Duodenal mucosa (tissue), 2 donors: ENCODE measurements at regions not wholly inside any gene's neighbourhood (a gene's known extent, or its start where the extent isn't known, plus 50 kb on each side); places are given as distances from the start of the nearest gene placed in this dataset.

ENCODE experiments used
- H3K27ac ChIP-seq: one replicate; pipeline ENCODE4 v1.7.0; 2013; ENCODE audit warnings: low read depth, low read length
- H3K27me3 ChIP-seq, 2 donors: one replicate each; pipeline ENCODE4 v1.7.0; 2013; ENCODE audit warnings: low read length in 2 of 2, control low read depth in 1 of 2; ENCODE audit not compliant: insufficient read depth in 2 of 2, control insufficient read depth in 1 of 2
- H3K36me3 ChIP-seq, 2 donors: one replicate each; pipeline ENCODE4 v1.7.0; 2013; ENCODE audit warnings: low read length in 2 of 2, control low read depth in 1 of 2; ENCODE audit not compliant: insufficient read depth in 2 of 2, control insufficient read depth in 1 of 2
- H3K4me1 ChIP-seq, 2 donors: one replicate each; pipeline ENCODE4 v1.7.0; 2013; ENCODE audit warnings: low read length in 2 of 2, control low read depth in 1 of 2; ENCODE audit not compliant: insufficient read depth in 2 of 2, control insufficient read depth in 1 of 2
- H3K4me3 ChIP-seq, 2 donors: one replicate each; pipeline ENCODE4 v1.7.0; 2013; ENCODE audit warnings: low read length in 2 of 2, low read depth in 1 of 2
- H3K9ac ChIP-seq, 2 donors: one replicate each; pipeline ENCODE4 v1.7.0; 2013; ENCODE audit warnings: low read length in 2 of 2, low read depth in 1 of 2
- H3K9me3 ChIP-seq, 2 donors: one replicate each; pipeline ENCODE4 v1.7.0; 2013; ENCODE audit warnings: low read length in 2 of 2, control low read depth in 1 of 2; ENCODE audit not compliant: control insufficient read depth in 1 of 2

GRCh38 chr11:95283146-95283545 is 52.1 kb upstream of the SESN3 start:
- Histone ChIP-seq H3K4me1 (peaks cover 0 to 4% of the 10 kb centered on the region in 2 donors), H3K9me3 (no peaks in the 10 kb centered on the region), H3K9ac (no peak overlapping the region), H3K27ac (no peak overlapping the region), H3K4me3 (no peak overlapping the region), H3K36me3 (no peaks in the 10 kb centered on the region), H3K27me3 (no peaks in the 10 kb centered on the region)

- Histone ChIP-seq H3K27ac (no peak overlapping the region), H3K4me1 (peaks cover 0 to 4% of the 10 kb centered on the region in 2 donors), H3K9ac (no peak overlapping the region), H3K9me3 (no peaks in the 10 kb centered on the region), H3K4me3 (no peak overlapping the region), H3K36me3 (no peaks in the 10 kb centered on the region), H3K27me3 (no peaks in the 10 kb centered on the region)
Observed at GRCh38 chr11:95282291-95282751, 51.3 kb upstream of the SESN3 start.
